ENCODE measurements at regions not wholly inside any gene's neighbourhood (a gene's known extent, or its start where the extent isn't known, plus 50 kb on each side); places are given as distances from the start of the nearest gene placed in this dataset.

- Histone ChIP-seq H3K36me3 (no peaks in the 10 kb centered on the region), H3K4me3 (no peak overlapping the region), H3K27me3 (peaks cover 0 to 2% of the 10 kb centered on the region in 2 donors), H3K4me1 (no peaks in the 10 kb centered on the region), H3K27ac (no peak overlapping the region), H3K9me3 (no peaks in the 10 kb centered on the region)
- ATAC-seq, result no peak
- intact Hi-C loops (cut with DNase I), result no loop called here
- no peak for TF ChIP-seq CTCF (IDR thresholded peaks at IDR 0.05)
- DNase-seq, result no peak
Observed at GRCh38 chr16:55930036-55930435, 54.9 kb upstream of the CES5A start.

GRCh38 chr16:55929181-55929580 is 54.0 kb upstream of the CES5A start:
- H3K4me3 ChIP-seq, result no peak overlapping the region
- no peaks in the 10 kb centered on the region for H3K36me3 ChIP-seq
- H3K27ac ChIP-seq, result no peak overlapping the region
- intact Hi-C loops (cut with DNase I), result no loop called here
- DNase-seq (no peak), ATAC-seq (no peak)
- H3K9me3 ChIP-seq, result no peaks in the 10 kb centered on the region
- no peaks in the 10 kb centered on the region for H3K4me1 ChIP-seq
- TF ChIP-seq CTCF (IDR thresholded peaks at IDR 0.05), result no peak
- peaks cover 0 to 2% of the 10 kb centered on the region in 2 donors for H3K27me3 ChIP-seq

- H3K27me3 ChIP-seq, result peaks cover 0 to 2% of the 10 kb centered on the region in 2 donors
- DNase-seq (no peak), ATAC-seq (no peak)
- intact Hi-C loops (cut with DNase I), result no loop called here
- H3K4me1 ChIP-seq, result no peaks in the 10 kb centered on the region
- H3K27ac ChIP-seq, result no peak overlapping the region
- H3K4me3 ChIP-seq, result no peak overlapping the region
- no peaks in the 10 kb centered on the region for H3K9me3 ChIP-seq
- no peak for TF ChIP-seq CTCF (IDR thresholded peaks at IDR 0.05)
- no peaks in the 10 kb centered on the region for H3K36me3 ChIP-seq
Observed at GRCh38 chr16:55925242-55925641, 50.1 kb upstream of the CES5A start.

Data from left lung (tissue), 4 donors.